B cell (primary cell): ENCODE measurements at regions not wholly inside any gene's neighbourhood (a gene's known extent, or its start where the extent isn't known, plus 50 kb on each side); places are given as distances from the start of the nearest gene placed in this dataset.

Experiments used
- ATAC-seq: fragments of 200-7000 bp; cut with Tn5 transposase; one replicate; pipeline ENCODE4 v1.10.0; 2021; ENCODE audit warnings: low read depth, mild to moderate bottlenecking, moderate number of reproducible peaks, moderate library complexity
- CTCF ChIA-PET: fragments of 350-600 bp; sonication (Branson Sonifier 250); formaldehyde crosslinking; loops from one replicate; lab custom pipeline; 2021; ENCODE audit warnings: antibody characterized with exemption, inconsistent platforms; lab: Charles Lee
- POLR2A ChIA-PET: fragments of 350-600 bp; sonication (Branson Sonifier 250); formaldehyde crosslinking; loops from one replicate; lab custom pipeline; 2021; ENCODE audit warnings: antibody characterized with exemption; lab: Charles Lee
- DNase-seq: peaks from one replicate; pipeline ENCODE4 v3.0.0; 2013
- H2AFZ ChIP-seq: 2 replicates; pipeline ENCODE4 v1.6.1; 2012; ENCODE audit warnings: mild to moderate bottlenecking, low read depth, low read length; ENCODE audit not compliant: insufficient read depth, poor library complexity, severe bottlenecking
- H3K27ac ChIP-seq, 2 donors: 1 replicate in 1 of 2; 2 replicates in 1 of 2; pipeline ENCODE4 v1.5.1; 2012 to 2013; ENCODE audit warnings: low read length in 2 of 2, mild to moderate bottlenecking in 2 of 2, moderate library complexity in 1 of 2
- H3K27me3 ChIP-seq, 4 experiments: fragments of 200-600 bp in 1 of 4; sonication (generic) in 1 of 4; replicated peaks in 1 of 4; 1 replicate in 2 of 4; 2 replicates in 2 of 4; pipeline versions ENCODE4 v1.6.1 to v1.7.0; 2013 to 2016; ENCODE audit warnings: low read length in 3 of 4, mild to moderate bottlenecking in 2 of 4, mixed read lengths in 1 of 4, moderate library complexity in 1 of 4; ENCODE audit not compliant: insufficient read depth in 4 of 4, control insufficient read depth in 3 of 4; ENCODE audit errors: control extremely low read depth in 1 of 4
- H3K36me3 ChIP-seq, 2 experiments: replicated peaks in 1 of 2; 1 replicate in 1 of 2; 2 replicates in 1 of 2; pipeline versions ENCODE4 v1.6.1 to v1.7.1; 2013; ENCODE audit warnings: low read length in 1 of 2; ENCODE audit not compliant: insufficient read depth in 2 of 2, control insufficient read depth in 1 of 2; ENCODE audit errors: control extremely low read depth in 1 of 2, extremely low read depth in 1 of 2
- H3K4me1 ChIP-seq, 2 donors: fragments of 200-600 bp in 1 of 2; sonication (generic) in 1 of 2; 1 replicate in 1 of 2; 2 replicates in 1 of 2; pipeline versions ENCODE4 v1.5.1 to v1.6.1; 2013 to 2017; ENCODE audit warnings: low read length in 2 of 2; ENCODE audit not compliant: control insufficient read depth in 2 of 2, insufficient read depth in 2 of 2
- H3K4me2 ChIP-seq: replicated peaks from 2 replicates; pipeline ENCODE3; 2012; ENCODE audit warnings: mild to moderate bottlenecking, low read depth, low read length; ENCODE audit not compliant: poor library complexity, severe bottlenecking
- H3K4me3 ChIP-seq, 5 experiments: fragments of 200-600 bp in 1 of 5; sonication (generic) in 1 of 5; 1 replicate in 3 of 5; 2 replicates in 2 of 5; pipeline versions ENCODE4 v1.5.1 to v1.7.0; 2011 to 2016; ENCODE audit warnings: low read length in 4 of 5, mild to moderate bottlenecking in 4 of 5, low read depth in 2 of 5, control low read depth in 1 of 5, moderate library complexity in 1 of 5; ENCODE audit not compliant: insufficient read depth in 1 of 5; ENCODE audit errors: control extremely low read depth in 1 of 5, extremely low read depth in 1 of 5
- H3K79me2 ChIP-seq: fragments of 200-600 bp; sonication (generic); one replicate; pipeline ENCODE4 v1.6.0; 2016; ENCODE audit warnings: low read length; ENCODE audit not compliant: control insufficient read depth, insufficient read depth
- H3K9ac ChIP-seq: fragments of 200-600 bp; sonication (generic); 2 replicates; pipeline ENCODE4 v1.6.1; 2017; ENCODE audit warnings: mild to moderate bottlenecking, low read length, moderate library complexity
- H3K9me3 ChIP-seq, 3 donors: one replicate each; pipeline versions ENCODE4 v1.6.1 to v1.7.1; 2013; ENCODE audit warnings: low read length in 2 of 3; ENCODE audit not compliant: control insufficient read depth in 2 of 3, insufficient read depth in 1 of 3; ENCODE audit errors: control extremely low read depth in 1 of 3
- H4K20me1 ChIP-seq: 2 replicates; pipeline ENCODE4 v1.6.0; 2012; ENCODE audit warnings: mild to moderate bottlenecking, low read length; ENCODE audit not compliant: insufficient read depth, control insufficient read depth, poor library complexity, severe bottlenecking
- H3K27ac Mint-ChIP-seq: one replicate; pipeline ENCODE4 v1.8.0; 2021; ENCODE audit warnings: mixed read lengths
- H3K27me3 Mint-ChIP-seq: one replicate; pipeline ENCODE4 v1.8.0; 2021; ENCODE audit warnings: mixed read lengths
- H3K4me1 Mint-ChIP-seq: one replicate; pipeline ENCODE4 v1.8.0; 2021; ENCODE audit warnings: mixed read lengths
- H3K4me3 Mint-ChIP-seq: one replicate; pipeline ENCODE4 v1.8.0; 2021; ENCODE audit warnings: mixed read lengths
- H3K9me3 Mint-ChIP-seq: one replicate; pipeline ENCODE4 v1.8.0; 2022; ENCODE audit warnings: mixed read lengths; ENCODE audit not compliant: insufficient read depth
- EZH2 ChIP-seq: IDR thresholded peaks from 2 replicates; pipeline ENCODE4 v1.6.1; 2012; ENCODE audit warnings: borderline replicate concordance, low read depth, mild to moderate bottlenecking, moderate library complexity, low read length; ENCODE audit not compliant: insufficient read depth, poor library complexity, severe bottlenecking
- whole genome bisulfite sequencing: methylation state at CpG from one replicate; pipeline ENCODE4 v1.1.5; 2013; ENCODE audit warnings: missing lambda C conversion rate; ENCODE audit not compliant: insufficient coverage; 5-methylcytosine and 5-hydroxymethylcytosine counted together
- intact Hi-C: fragments of 100-400 bp; cut with micrococcal nuclease; formaldehyde crosslinking; loops from one replicate; pipeline ENCODE4 v1.10.0; 2022
- TF ChIP-seq, protein P1 (sequence below): fragments of 200-600 bp; IDR thresholded peaks from one replicate; pipeline ENCODE4 v1.8.0; 2022; ENCODE audit warnings: antibody characterized with exemption, mild to moderate bottlenecking

DNA sequence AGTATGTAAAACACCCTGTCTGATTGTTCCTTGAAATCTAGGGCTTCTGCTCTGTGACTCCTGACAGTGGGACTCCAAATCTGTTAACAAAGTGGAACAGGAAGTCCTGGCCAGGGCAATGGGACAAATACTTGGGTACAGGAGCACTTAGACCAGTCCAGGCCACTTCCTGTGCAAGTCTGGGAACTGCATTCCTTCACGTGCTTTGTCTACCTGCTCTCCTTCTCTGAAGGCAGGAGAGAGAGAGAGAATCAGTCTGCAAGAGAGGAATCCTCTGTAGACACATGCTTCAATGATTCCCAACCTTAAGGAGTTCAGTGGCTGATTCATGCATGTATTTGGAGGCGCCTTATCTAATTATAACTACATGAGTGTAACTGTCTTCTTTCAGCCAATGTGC, 530.2 kb downstream of the GATA3 start:
- no peak overlapping the region for H3K4me3 ChIP-seq
- H3K9ac ChIP-seq = no peak overlapping the region
- H3K36me3 ChIP-seq = no peaks in the 10 kb centered on the region
- intact Hi-C loops = no loop called here
- H3K79me2 ChIP-seq = no peaks in the 10 kb centered on the region
- H3K4me1 Mint-ChIP-seq = no peaks in the 10 kb centered on the region
- TF ChIP-seq, protein P1, sequence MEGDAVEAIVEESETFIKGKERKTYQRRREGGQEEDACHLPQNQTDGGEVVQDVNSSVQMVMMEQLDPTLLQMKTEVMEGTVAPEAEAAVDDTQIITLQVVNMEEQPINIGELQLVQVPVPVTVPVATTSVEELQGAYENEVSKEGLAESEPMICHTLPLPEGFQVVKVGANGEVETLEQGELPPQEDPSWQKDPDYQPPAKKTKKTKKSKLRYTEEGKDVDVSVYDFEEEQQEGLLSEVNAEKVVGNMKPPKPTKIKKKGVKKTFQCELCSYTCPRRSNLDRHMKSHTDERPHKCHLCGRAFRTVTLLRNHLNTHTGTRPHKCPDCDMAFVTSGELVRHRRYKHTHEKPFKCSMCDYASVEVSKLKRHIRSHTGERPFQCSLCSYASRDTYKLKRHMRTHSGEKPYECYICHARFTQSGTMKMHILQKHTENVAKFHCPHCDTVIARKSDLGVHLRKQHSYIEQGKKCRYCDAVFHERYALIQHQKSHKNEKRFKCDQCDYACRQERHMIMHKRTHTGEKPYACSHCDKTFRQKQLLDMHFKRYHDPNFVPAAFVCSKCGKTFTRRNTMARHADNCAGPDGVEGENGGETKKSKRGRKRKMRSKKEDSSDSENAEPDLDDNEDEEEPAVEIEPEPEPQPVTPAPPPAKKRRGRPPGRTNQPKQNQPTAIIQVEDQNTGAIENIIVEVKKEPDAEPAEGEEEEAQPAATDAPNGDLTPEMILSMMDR = no peak
- TF ChIP-seq EZH2 = no peak
- H3K4me3 Mint-ChIP-seq = no peak overlapping the region
- H3K27ac Mint-ChIP-seq = no peak overlapping the region
- ChIA-PET POLR2A (no interaction called here), CTCF (no interaction called here)
- H4K20me1 ChIP-seq = no peaks in the 10 kb centered on the region
- no peak overlapping the region for H3K4me2 ChIP-seq
- no peaks in the 10 kb centered on the region for H3K27me3 Mint-ChIP-seq
- H2AFZ ChIP-seq = no peak overlapping the region
- H3K27me3 ChIP-seq = no peaks in the 10 kb centered on the region
- no peak for ATAC-seq
- 83% methylated on average over 1 of the region's 2 CpGs for WGBS
- no peaks in the 10 kb centered on the region for H3K9me3 ChIP-seq
- no peaks in the 10 kb centered on the region for H3K4me1 ChIP-seq
- no peak overlapping the region for H3K27ac ChIP-seq
- DNase-seq = no peak
- no peaks in the 10 kb centered on the region for H3K9me3 Mint-ChIP-seq

DNA sequence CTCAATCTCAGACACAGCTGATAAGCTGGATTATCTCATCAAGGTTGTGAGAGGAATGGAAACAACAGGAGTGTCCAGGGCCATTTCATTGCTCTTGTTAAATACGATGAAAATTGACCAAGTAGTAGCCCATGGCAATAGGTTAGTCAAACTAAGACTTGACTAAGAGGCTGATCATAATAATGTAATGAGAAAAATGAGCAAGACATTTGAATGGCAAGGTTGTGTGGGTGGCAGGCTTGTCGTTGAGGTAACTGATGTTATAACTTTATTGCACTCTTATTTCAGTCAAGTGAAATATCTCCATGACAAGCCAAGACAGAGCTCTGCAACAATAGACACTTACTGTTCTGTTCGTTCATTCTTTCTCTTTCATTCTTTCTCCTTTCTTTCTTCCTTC, 532.0 kb downstream of the GATA3 start:
- POLR2A ChIA-PET = no interaction called here
- intact Hi-C loops = no loop called here
- H3K27ac Mint-ChIP-seq = no peak overlapping the region

More for the DNA sequence above, 532.0 kb downstream of the GATA3 start:
- Histone ChIP-seq H3K9me3 (no peaks in the 10 kb centered on the region), H3K27ac (no peak overlapping the region), H3K36me3 (no peaks in the 10 kb centered on the region), H3K4me1 (no peaks in the 10 kb centered on the region), H3K27me3 (no peaks in the 10 kb centered on the region), H4K20me1 (no peaks in the 10 kb centered on the region), H3K4me2 (no peak overlapping the region), H2AFZ (no peak overlapping the region), H3K9ac (no peak overlapping the region), H3K4me3 (no peak overlapping the region), H3K79me2 (no peaks in the 10 kb centered on the region)
- no peak for TF ChIP-seq EZH2
- TF ChIP-seq, protein P1 = no peak
- CTCF ChIA-PET = no interaction called here
- no peak overlapping the region for H3K4me3 Mint-ChIP-seq
- no peaks in the 10 kb centered on the region for H3K9me3 Mint-ChIP-seq
- H3K4me1 Mint-ChIP-seq = no peaks in the 10 kb centered on the region
- WGBS = 97% methylated on average over 3 of the region's 3 CpGs
- no peak for ATAC-seq
- no peaks in the 10 kb centered on the region for H3K27me3 Mint-ChIP-seq
- DNase-seq = no peak
